Fibroblast of skin of scalp (primary cell): ENCODE measurements at regions not wholly inside any gene's neighbourhood (a gene's known extent, or its start where the extent isn't known, plus 50 kb on each side); places are given as distances from the start of the nearest gene placed in this dataset.
"Not testable (repeated sequence)": the region's sequence is repeated elsewhere in the genome, so short reads cannot be mapped to it uniquely, and the experiment has no call there.

Experiments used
- DNase-seq: peaks from one replicate; pipeline ENCODE4 v3.0.0-alpha.2; 2013

DNA sequence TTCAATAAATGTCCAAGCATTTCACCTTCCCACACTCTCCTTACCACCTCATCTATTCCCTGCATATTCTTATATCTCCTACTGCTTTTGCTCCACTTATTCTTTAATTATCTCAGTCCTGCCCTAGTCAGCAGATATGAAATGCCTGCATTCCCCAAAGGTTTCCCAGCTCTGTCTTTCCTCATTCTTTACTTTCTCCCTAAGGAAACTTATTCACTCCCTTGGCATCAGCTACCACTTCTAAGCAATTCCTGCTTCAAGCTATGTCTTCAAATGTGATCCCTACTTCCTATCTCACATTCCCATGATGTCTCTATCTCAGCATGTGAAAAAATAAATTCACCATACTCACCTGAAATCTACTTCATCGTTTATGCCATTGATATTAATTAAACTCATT lies 111.8 kb downstream of the CAPZA3 start:
- DNase-seq, result peak; percentile 65

DNA sequence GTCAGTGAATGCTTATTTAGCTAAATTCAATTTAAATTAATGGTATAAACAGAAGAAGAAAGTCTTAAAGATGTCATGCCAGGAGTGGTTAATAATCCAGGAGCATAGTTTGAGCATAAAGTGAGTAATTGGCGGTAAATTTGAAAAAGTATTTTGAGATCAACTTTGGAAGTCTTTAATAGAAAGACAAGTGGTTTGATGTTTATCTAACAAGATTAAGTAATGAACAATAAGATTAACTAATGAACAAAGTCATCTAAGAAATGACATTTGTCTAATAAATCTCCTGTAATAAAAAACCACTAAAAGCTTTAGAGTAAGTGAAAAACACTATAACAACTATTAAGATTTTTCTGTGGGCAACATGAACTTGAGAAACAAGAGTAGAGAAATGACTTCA lies 112.8 kb downstream of the CAPZA3 start:
- no peak for DNase-seq

DNA sequence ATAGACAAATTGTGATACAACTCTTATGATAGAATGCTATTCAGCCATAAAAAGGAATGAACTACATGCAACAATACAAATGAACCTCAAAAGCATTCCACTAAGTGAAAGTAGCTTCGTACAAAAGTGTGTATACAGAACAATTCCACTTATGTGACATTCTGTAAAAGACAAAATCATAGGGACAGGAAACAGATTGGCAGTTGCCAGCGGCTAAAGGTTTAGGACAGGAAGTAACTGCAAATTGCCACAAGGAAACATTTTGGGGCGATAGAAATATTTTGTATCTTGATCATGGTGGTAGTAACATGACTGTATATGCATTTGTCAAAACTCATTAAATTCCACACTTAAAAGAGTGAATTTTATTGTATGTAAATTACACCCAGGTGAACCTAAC lies 113.4 kb downstream of the CAPZA3 start:
- no peak for DNase-seq

DNA sequence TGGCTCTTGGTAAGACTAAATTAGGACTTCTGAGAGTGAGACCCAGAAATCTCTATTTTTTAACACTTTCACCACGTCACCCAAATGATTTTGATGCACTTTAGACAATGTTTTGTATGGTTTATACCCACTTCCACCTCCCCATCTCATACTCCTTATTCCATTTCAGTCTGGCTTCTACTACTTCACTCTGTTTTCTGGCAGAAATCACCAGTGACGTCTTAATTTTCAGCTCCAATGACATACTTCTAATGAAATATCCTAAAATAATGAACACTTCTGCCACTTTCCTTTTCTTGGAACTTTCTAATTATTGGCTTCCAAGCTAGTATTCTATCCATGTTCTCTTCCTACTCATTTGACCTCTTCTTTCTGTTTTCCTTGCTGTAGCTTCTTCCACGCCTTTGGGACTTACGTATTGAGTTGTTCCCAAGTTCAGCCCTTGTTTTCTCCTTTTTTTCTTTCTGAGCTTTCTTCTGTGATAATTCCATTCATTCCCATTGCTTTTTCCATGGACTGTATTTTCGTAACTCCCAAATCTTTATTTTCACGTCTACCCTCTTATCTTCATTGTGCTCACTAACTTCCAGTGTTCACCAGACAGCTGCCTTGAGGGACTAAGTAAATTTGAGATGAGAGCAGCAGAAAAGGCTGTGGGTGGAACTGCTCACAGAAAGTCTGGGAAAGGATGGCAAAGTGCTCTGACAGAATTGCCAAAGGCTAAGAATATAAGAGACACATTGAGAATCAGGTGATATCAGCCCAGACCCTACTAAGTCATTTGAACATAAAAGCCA lies 115.8 kb downstream of the CAPZA3 start:
- no peak for DNase-seq

- no peak for DNase-seq
Observed at GRCh38 chr12:18857656-18858055, 119.7 kb downstream of the CAPZA3 start.

- DNase-seq, result no peak
Observed at GRCh38 chr12:18859400-18859799, 121.5 kb downstream of the CAPZA3 start.

DNA sequence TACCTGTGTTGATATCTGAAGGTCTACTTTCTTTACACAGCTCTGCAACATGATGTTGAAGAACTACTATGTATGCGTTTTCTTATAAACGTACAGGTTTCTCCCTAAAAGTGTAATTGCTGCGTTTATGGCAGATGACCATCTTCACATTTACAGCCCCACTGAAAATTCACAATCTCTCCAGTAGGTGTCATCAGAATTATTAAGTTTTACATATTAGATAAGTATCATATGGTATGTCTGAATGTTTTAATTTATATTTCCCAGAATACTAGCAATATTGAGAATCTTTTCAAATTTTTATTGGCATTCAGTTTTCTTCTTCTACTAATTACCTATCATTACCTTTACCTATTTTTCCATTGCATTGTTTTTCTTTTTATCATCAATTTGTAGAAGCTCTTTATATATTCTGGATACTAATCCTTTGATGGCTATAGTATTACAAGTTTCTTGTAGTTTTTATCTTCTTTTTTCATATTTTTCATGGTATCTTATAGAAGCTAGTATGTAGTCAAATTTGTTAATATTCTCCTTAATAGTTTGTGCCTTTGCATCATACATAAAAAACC lies 123.5 kb downstream of the CAPZA3 start:
- peak; percentile 40 for DNase-seq

GRCh38 chr12:18863769-18864500 lies 126.0 kb downstream of the CAPZA3 start:
- DNase-seq, result no peak

DNA sequence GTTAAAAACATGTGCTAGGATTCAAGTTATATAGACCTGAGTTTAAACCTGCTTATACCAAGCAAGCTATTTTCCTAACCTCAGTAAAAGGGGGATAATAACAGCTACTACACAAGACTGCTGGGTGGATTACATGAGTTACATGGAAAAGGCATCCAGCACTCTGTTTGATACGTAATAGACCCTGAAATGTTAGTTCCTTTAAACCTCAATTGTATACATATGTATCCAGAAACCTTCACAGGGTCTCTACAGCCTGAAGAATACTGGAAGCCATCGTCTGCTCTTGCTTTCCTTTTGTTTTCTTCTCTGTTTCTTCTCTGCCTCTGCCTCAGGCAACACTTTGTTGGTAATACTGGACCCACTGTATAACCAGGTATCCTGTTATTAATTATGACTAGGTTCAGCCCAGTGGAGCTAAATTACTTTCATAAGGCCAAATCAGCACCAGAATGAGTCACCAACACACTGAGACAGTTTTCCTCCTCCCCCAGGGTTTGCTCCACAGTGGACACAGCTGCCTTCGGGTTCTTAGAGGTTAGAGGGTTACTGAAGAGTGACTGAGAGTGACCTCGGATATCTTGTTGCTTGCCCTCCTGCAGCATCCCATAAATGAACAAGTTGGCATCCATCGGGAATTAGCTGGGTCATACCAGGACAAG lies 127.1 kb downstream of the CAPZA3 start:
- peak; percentile 66 for DNase-seq

DNA sequence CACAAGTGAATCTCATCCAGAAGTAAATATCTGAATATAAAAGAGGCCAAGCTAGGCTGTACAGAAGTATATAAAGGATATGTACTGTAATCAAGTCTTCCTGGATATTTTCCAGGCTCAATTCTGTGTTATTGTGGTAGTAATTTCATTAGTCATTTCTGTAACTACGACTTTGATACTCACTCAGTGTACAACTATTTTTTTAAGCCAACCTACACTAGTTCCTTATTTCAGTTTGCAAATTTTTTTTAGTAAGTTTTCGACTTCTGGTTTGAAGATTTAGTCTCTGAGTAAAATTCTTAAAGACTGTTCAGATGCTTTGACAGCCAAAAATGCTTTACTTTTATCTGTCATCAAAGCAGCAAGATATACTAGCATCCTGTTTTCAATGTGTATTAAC lies 130.8 kb downstream of the CAPZA3 start:
- peak; percentile 58 for DNase-seq

DNA sequence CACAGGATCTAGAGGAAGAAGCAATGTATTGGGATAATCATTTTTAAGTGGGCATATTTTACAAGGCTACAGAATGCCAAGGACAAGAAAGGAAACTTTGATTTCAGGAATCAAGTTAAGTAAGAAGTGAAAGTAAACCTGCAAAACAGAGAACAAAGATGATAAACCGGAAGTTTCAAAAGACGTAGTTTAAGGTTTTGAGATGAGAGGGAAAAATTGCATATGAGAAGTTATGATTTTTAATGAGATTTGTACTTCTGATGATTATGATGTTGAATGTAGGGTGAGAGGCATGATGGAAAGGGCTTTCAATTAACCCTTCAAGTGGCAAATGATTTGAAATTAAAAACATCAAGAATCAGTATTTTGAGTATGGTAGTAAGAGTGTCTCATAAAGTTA lies 134.9 kb downstream of the CAPZA3 start:
- no peak for DNase-seq

DNA sequence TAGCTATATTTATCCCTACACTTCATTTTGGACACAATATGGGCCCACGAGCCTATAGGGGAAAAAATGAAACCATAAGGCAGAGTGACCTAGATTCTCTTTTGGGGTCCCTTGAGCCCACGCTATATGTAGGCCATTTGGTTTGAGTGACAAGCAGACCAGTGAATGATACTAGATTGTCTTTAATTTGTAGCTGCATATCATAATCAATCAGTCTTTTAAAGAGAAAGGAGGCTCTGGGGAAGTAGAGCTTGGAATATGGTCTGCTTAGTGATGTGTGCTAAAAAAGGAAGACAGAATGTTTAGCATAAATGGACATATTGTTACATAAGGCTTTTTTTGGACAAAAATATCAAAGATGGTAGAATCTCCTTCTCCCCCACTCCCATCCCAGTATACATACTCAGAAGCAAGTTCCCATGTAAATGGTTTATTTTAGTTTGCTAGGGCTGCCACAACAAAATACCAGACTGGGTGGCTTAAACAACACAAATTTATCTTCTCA lies 140.8 kb downstream of the CAPZA3 start:
- no peak for DNase-seq

DNA sequence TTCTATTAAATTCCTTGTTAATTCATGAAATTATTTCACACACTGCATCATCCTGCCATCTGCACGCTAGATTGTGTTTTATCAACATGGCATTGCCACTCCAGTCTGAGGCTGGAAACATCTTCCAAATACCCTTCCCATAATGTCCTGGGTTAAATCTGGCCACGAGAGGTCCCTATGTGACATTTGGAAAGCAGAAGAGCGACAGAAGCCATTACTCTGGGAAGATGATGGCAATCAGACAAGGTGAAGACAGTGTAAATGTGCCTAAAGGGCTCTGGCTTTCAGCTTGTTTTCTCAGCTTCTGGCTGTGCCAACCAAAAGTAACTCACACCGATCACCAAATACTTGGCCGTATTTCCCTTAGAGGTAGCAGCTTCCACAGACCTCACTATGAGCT lies 144.8 kb downstream of the CAPZA3 start:
- DNase-seq, result no peak

DNA sequence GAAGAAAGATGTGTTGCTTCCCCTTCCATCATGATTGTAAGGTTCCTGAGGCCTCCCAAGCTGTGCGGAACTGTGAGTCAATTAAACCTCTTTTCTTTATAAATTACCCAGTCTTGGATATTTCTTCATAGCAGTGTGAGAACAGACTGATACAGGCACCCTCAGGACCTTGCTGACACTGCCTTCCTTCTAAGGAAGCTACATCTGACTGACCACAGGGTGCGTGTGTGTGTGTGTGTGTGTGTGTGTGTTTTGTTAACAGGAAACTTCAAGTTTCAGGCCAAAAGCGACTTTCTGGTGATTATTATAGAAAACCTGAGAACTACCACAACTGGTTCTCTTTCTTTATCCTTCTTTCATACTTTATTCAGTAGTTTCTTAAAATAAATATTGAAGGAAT lies 149.0 kb downstream of the CAPZA3 start:
- no peak for DNase-seq

DNA sequence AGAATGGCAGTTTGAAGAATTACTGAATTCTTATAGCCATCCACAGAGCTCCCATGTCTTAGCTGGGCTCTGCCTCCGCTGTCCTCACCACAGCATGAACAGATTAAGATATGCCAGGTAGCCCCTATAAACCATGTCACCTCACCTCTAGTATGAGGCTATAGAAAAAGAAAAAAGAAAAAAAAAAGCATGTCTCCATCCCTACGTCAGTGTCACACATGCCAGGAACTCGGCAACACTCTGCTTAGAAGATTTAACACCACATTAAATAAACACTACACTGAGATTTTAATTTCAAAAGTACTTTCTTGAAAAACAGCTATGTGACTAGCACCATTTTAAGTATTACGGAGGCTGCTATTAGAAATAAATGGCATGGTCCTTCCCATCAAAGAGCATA lies 149.4 kb downstream of the CAPZA3 start:
- no peak for DNase-seq

GRCh38 chr12:18888047-18888446 lies 150.1 kb downstream of the CAPZA3 start:
- DNase-seq, result no peak

DNA sequence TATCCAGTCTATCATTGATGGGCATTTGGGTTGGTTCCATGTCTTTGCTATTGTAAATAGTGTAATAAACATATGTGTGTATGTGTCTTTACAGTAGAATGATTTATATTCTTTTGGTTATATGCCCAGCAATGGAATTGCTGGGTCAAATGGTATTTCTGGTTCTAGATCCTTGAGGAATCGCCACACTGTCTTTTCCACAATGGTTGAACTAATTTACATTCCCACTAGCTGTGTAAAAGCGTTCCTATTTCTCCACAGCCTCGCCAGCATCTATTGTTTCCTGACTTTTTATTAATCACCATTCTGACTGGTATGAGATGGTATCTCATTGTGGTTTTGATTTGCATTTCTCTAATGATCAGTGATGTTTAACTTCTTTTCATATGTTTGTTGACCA lies 152.7 kb downstream of the CAPZA3 start:
- not testable (repeated sequence) for DNase-seq

DNA sequence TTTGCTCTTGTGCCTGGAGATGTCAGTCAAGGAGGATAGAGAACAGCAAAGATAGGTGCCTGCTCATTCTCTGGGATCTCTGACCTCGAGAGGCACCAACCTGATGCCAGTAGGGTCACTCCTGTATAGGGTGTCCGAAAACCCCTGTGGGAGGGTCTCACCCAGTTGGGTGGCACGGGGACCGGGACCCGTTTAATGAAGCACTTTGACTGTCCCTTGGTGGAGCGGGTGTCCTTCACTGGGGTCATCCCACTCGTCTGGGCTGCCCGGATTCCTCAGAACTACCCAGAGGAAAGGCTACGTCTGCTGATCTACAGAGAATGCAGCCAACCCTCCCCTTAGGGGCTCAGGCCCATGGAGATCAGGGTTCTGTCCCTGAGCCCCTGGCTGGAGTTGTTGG lies 157.6 kb downstream of the CAPZA3 start:
- DNase-seq, result no peak

GRCh38 chr12:18895946-18896345 lies 158.0 kb downstream of the CAPZA3 start:
- DNase-seq, result peak; percentile 15

- DNase-seq, result peak; percentile 14
Observed at GRCh38 chr12:18897823-18898222, 159.9 kb downstream of the CAPZA3 start.

DNA sequence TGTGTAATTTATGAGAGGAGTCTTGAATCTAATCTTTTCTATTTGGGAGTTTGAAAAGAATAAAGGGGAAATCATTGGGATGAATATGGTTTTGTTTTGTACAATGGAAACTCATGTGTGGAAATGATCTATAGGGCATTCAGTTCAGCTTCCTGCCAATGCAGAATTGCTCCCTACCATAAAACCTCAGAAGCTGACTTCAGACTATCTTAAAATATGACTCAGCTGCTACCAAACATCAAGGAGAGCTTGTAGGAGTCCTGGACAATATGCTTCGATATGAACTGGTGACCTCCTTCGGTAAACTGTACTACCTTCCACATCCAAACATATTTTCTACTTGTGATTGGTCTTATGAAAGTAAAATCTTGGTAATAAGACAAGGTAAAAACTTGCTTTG lies 160.6 kb downstream of the CAPZA3 start:
- DNase-seq, result no peak

- no peak for DNase-seq
Observed at GRCh38 chr12:18899162-18899561, 161.2 kb downstream of the CAPZA3 start.

GRCh38 chr12:18899678-18900317 lies 161.9 kb downstream of the CAPZA3 start:
- no peak for DNase-seq
